ENCODE measurements at regions not wholly inside any gene's neighbourhood (a gene's known extent, or its start where the extent isn't known, plus 50 kb on each side); places are given as distances from the start of the nearest gene placed in this dataset.
"Not testable (repeated sequence)": the region's sequence is repeated elsewhere in the genome, so short reads cannot be mapped to it uniquely, and the experiment has no call there.

DNA sequence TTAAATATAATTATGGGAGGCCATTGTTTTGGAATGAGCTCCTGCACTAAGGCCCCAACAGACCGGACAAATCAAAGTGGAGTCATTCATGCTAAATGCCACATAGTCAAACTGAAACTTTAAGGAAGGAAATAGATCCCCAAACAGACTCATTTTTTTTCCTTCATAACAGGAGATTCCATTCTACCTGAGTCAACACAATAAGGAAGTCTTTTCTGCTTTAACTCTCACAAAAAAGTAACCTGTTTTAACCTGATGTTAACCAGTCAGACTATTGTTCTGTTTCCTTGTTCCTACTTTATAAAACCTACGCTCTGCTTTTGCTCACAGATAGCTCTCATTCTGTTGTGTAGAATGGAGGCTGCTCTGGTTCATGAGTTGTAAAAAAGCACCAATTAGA is 234.9 kb downstream of the YTHDC2 start:
- Histone ChIP-seq H3K4me1 (no peaks in the 10 kb centered on the region), H3K27ac (no peak overlapping the region), H3K36me3 (no peaks in the 10 kb centered on the region), H3K27me3 (no peaks in the 10 kb centered on the region), H3K9me3 (no peaks in the 10 kb centered on the region), H3K4me3 (no peak overlapping the region)
- ATAC-seq = no peak
- intact Hi-C loops (cut with DNase I) = no loop called here
- DNase-seq = no peak
- TF ChIP-seq, protein P1, sequence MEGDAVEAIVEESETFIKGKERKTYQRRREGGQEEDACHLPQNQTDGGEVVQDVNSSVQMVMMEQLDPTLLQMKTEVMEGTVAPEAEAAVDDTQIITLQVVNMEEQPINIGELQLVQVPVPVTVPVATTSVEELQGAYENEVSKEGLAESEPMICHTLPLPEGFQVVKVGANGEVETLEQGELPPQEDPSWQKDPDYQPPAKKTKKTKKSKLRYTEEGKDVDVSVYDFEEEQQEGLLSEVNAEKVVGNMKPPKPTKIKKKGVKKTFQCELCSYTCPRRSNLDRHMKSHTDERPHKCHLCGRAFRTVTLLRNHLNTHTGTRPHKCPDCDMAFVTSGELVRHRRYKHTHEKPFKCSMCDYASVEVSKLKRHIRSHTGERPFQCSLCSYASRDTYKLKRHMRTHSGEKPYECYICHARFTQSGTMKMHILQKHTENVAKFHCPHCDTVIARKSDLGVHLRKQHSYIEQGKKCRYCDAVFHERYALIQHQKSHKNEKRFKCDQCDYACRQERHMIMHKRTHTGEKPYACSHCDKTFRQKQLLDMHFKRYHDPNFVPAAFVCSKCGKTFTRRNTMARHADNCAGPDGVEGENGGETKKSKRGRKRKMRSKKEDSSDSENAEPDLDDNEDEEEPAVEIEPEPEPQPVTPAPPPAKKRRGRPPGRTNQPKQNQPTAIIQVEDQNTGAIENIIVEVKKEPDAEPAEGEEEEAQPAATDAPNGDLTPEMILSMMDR (IDR thresholded peaks at IDR 0.05) = no peak

DNA sequence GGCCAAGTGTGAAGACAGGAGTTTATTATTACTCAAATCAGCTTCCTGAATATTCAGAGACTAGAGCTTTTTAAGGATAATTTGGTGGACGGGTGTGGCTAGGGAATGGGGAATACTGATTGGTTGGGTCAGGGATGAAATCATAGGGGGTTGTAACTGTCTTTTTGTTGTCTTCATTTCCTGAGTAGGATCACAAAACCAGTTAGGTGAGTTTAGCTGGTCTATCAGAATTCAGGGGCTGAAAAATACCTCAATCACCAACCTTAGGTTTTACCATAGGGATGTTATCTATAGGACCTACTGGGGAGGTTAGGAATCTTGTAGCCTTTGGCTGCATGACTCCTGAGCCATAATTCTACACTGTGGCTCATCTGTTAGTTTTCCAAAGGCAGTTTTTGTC is 235.8 kb downstream of the YTHDC2 start:
- Histone ChIP-seq H3K4me3 (no peak overlapping the region), H3K27me3 (no peaks in the 10 kb centered on the region), H3K36me3 (no peaks in the 10 kb centered on the region), H3K9me3 (no peaks in the 10 kb centered on the region), H3K4me1 (no peaks in the 10 kb centered on the region), H3K27ac (no peak overlapping the region)
- intact Hi-C loops (cut with DNase I) = no loop called here
- DNase-seq = no peak
- TF ChIP-seq, protein P1 (IDR thresholded peaks at IDR 0.05) = no peak
- no peak for ATAC-seq

DNA sequence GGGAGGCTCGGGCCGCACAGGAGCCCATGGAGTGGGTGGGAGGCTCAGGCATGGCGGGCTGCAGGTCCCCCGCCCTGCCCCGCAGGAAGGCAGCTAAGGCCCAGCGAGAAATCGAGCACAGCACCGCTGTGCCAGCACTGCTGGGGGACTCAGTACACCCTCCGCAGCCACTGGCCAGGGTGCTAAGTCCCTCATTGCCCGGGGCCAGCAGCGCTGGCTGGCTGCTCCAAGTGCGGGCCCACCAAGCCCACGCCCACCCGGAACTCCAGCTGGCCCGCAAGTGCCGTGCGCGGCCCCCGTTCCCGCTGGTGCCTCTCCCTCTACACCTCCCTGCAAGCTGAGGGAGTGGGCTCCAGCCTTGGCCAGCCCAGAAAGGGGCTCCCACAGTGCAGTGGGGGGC is 239.7 kb downstream of the YTHDC2 start:
- H3K9me3 ChIP-seq; H3K4me1 ChIP-seq; H3K4me3 ChIP-seq; H3K36me3 ChIP-seq; ATAC-seq; DNase-seq; H3K27ac ChIP-seq; H3K27me3 ChIP-seq; intact Hi-C loops (cut with DNase I): not testable (repeated sequence)

DNA sequence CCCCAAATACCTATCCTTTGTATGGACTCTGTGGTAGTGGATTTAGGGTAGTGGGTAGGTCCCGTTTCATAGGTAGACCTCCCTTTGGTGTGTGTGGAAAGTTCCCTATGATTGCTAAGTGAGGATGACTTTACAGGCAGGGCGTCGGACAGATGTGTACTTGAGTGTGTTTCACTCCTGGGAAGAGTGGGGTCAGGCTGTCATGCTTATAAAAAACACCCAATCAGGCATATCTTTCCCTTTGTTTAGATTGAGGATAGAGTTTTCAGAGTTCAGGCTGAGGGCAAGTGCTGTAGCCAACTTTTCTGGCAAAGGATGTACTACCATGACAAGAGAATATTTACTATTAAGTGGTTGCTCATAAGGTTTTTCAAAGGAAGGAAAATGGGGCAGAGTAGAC is 242.0 kb downstream of the YTHDC2 start:
- TF ChIP-seq, protein P1 (IDR thresholded peaks at IDR 0.05) = no peak
- no peak for ATAC-seq
- Histone ChIP-seq H3K27ac (no peak overlapping the region), H3K27me3 (no peaks in the 10 kb centered on the region), H3K4me3 (no peak overlapping the region), H3K4me1 (no peaks in the 10 kb centered on the region), H3K9me3 (no peaks in the 10 kb centered on the region), H3K36me3 (no peaks in the 10 kb centered on the region)
- intact Hi-C loops (cut with DNase I) = no loop called here
- DNase-seq = no peak

- H3K4me1 ChIP-seq = no peaks in the 10 kb centered on the region
- H3K9me3 ChIP-seq = no peaks in the 10 kb centered on the region
- TF ChIP-seq, protein P1 (IDR thresholded peaks at IDR 0.05) = no peak
- H3K27ac ChIP-seq = no peak overlapping the region
- no peaks in the 10 kb centered on the region for H3K36me3 ChIP-seq
- DNase-seq (no peak), ATAC-seq (no peak)
- intact Hi-C loops (cut with DNase I) = no loop called here
- no peaks in the 10 kb centered on the region for H3K27me3 ChIP-seq
- no peak overlapping the region for H3K4me3 ChIP-seq
These were observed 244.0 kb downstream of the YTHDC2 start for GRCh38 chr5:113757508-113757907.

- Histone ChIP-seq H3K4me1 (no peaks in the 10 kb centered on the region), H3K4me3 (no peak overlapping the region), H3K9me3 (no peaks in the 10 kb centered on the region), H3K36me3 (no peaks in the 10 kb centered on the region), H3K27me3 (no peaks in the 10 kb centered on the region), H3K27ac (no peak overlapping the region)
- intact Hi-C loops (cut with DNase I) = no loop called here
- DNase-seq (no peak), ATAC-seq (no peak)
- TF ChIP-seq, protein P1 (IDR thresholded peaks at IDR 0.05) = no peak
These were observed 246.0 kb downstream of the YTHDC2 start for GRCh38 chr5:113759505-113759904.
